Endodermal cell (in vitro differentiated cells): ENCODE measurements at regions not wholly inside any gene's neighbourhood (a gene's known extent, or its start where the extent isn't known, plus 50 kb on each side); places are given as distances from the start of the nearest gene placed in this dataset.

Experiments used
- DNase-seq: peaks from one replicate; pipeline ENCODE4 v3.0.0-alpha.2; 2017
- H3K27ac ChIP-seq: 2 replicates; pipeline ENCODE4 v1.5.1; 2013; ENCODE audit warnings: mild to moderate bottlenecking, low read depth, low read length, moderate library complexity
- H3K27me3 ChIP-seq: 2 replicates; pipeline ENCODE4 v1.6.1; 2013; ENCODE audit warnings: mild to moderate bottlenecking, low read length, moderate library complexity; ENCODE audit not compliant: insufficient read depth, control insufficient read depth, poor library complexity, severe bottlenecking
- H3K36me3 ChIP-seq: 2 replicates; pipeline ENCODE4 v1.7.0; 2013; ENCODE audit warnings: mild to moderate bottlenecking, low read length, moderate library complexity; ENCODE audit not compliant: control insufficient read depth, insufficient read depth
- H3K4me1 ChIP-seq: one replicate; pipeline ENCODE4 v1.7.0; 2013; ENCODE audit warnings: low read length; ENCODE audit not compliant: control insufficient read depth, insufficient read depth
- H3K4me3 ChIP-seq: 2 replicates; pipeline ENCODE4 v1.5.1; 2013; ENCODE audit warnings: mild to moderate bottlenecking, low read length, moderate library complexity
- H3K9ac ChIP-seq: 2 replicates; pipeline ENCODE4 v1.6.1; 2013; ENCODE audit warnings: mild to moderate bottlenecking, low read length, moderate library complexity; ENCODE audit not compliant: poor library complexity, severe bottlenecking; ENCODE audit errors: extremely low read depth
- H3K9me3 ChIP-seq: 2 replicates; pipeline ENCODE4 v1.6.1; 2013; ENCODE audit warnings: mild to moderate bottlenecking, low read length, moderate library complexity; ENCODE audit not compliant: control insufficient read depth
- H3K27ac Mint-ChIP-seq: 2 replicates; pipeline ENCODE4 v1.8.0; 2020; ENCODE audit warnings: mixed read lengths
- H3K27me3 Mint-ChIP-seq: 2 replicates; pipeline ENCODE4 v1.8.0; 2021; ENCODE audit warnings: mild to moderate bottlenecking, mixed read lengths; ENCODE audit not compliant: insufficient read depth
- H3K36me3 Mint-ChIP-seq: 2 replicates; pipeline ENCODE4 v1.8.0; 2020; ENCODE audit warnings: low read depth, mixed read lengths
- H3K4me1 Mint-ChIP-seq: 2 replicates; pipeline ENCODE4 v1.8.0; 2020; ENCODE audit warnings: mixed read lengths
- H3K4me3 Mint-ChIP-seq: 2 replicates; pipeline ENCODE4 v1.8.0; 2020; ENCODE audit warnings: mild to moderate bottlenecking, moderate library complexity, mixed read lengths
- H3K9me3 Mint-ChIP-seq: 2 replicates; pipeline ENCODE4 v1.8.0; 2020; ENCODE audit warnings: mild to moderate bottlenecking, mixed read lengths
- WGBS, 2 experiments: methylation state at CpG; one replicate each; pipeline versions ENCODE4 v1.1.5 to v1.1.7; 2013; ENCODE audit warnings: missing lambda C conversion rate in 2 of 2, mixed read lengths in 1 of 2; ENCODE audit not compliant: insufficient coverage in 1 of 2, insufficient read length in 1 of 2; 5-methylcytosine and 5-hydroxymethylcytosine counted together
- TF ChIP-seq, protein P1 (sequence below): fragments of 200-600 bp; sonication (generic); conservative IDR thresholded peaks from 2 replicates; pipeline ENCODE4 v1.5.0; 2021; ENCODE audit warnings: antibody characterized with exemption, mild to moderate bottlenecking

DNA sequence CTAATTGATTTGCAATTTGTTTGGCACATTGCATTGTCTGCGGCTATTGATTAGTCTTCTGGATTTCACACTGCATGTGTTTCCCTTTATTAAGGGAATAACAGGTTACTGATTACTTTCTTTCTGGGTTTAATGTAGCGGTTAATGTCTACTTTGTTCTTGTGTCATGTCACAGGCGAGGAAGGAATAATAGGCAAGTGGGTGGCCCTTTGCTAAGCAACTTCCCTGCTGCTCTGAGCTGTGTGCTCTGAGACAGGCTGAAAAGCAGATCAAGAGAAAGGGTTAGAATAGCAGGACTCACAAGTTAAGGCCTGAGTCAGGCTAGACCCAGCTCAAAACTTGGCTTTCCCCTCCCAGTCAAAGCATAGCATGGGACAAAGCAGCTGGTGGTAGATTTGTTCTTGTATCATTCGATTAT lies 77.2 kb downstream of the NKX2-1 start:
- Histone ChIP-seq H3K9me3 (no peaks in the 10 kb centered on the region), H3K36me3 (no peaks in the 10 kb centered on the region), H3K9ac (no peak overlapping the region), H3K4me3 (peak overlapping the region; percentile 43), H3K4me1 (peaks cover 13% of the 10 kb centered on the region), H3K27ac (no peak overlapping the region), H3K27me3 (peaks cover 31% of the 10 kb centered on the region)
- H3K27ac Mint-ChIP-seq = no peak overlapping the region
- TF ChIP-seq, protein P1, sequence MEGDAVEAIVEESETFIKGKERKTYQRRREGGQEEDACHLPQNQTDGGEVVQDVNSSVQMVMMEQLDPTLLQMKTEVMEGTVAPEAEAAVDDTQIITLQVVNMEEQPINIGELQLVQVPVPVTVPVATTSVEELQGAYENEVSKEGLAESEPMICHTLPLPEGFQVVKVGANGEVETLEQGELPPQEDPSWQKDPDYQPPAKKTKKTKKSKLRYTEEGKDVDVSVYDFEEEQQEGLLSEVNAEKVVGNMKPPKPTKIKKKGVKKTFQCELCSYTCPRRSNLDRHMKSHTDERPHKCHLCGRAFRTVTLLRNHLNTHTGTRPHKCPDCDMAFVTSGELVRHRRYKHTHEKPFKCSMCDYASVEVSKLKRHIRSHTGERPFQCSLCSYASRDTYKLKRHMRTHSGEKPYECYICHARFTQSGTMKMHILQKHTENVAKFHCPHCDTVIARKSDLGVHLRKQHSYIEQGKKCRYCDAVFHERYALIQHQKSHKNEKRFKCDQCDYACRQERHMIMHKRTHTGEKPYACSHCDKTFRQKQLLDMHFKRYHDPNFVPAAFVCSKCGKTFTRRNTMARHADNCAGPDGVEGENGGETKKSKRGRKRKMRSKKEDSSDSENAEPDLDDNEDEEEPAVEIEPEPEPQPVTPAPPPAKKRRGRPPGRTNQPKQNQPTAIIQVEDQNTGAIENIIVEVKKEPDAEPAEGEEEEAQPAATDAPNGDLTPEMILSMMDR = no peak
- 0 to 18% methylated on average over 1 to 4 of the region's 4 CpGs for WGBS, 2 experiments
- H3K36me3 Mint-ChIP-seq = no peaks in the 10 kb centered on the region
- H3K4me3 Mint-ChIP-seq = no peak overlapping the region
- H3K9me3 Mint-ChIP-seq = no peaks in the 10 kb centered on the region
- H3K4me1 Mint-ChIP-seq = peaks cover 38% of the 10 kb centered on the region
- peaks cover 14% of the 10 kb centered on the region for H3K27me3 Mint-ChIP-seq
- DNase-seq = peak; percentile 53

DNA sequence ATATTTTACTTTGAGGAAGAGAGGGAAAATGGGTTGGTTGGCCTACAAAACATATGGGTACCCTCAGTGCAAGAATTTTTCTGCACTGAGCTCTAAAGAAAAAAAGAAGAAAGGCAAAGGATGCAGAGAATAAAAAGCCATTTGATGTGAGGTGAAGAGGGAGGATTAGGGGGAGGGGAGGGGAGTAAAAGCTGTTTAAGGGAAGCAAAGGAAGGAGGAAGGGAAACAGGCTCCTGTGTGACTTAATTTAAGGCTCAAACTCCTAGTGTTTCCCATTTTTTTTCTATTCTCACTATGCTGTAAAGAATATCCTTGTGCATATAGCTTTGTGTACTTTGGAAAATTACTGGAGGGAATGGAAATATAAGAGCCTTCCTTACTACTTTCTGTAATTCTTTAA lies 78.7 kb downstream of the NKX2-1 start:
- TF ChIP-seq, protein P1 = no peak
- DNase-seq = no peak
- H3K9me3 ChIP-seq = no peaks in the 10 kb centered on the region
- H3K27me3 ChIP-seq = peaks cover 28% of the 10 kb centered on the region
- no peaks in the 10 kb centered on the region for H3K36me3 ChIP-seq
- H3K27ac ChIP-seq = no peak overlapping the region
- no peak overlapping the region for H3K9ac ChIP-seq
- H3K4me3 ChIP-seq = peak overlapping the region; percentile 20
- no peaks in the 10 kb centered on the region for H3K36me3 Mint-ChIP-seq
- no peak overlapping the region for H3K27ac Mint-ChIP-seq
- no peaks in the 10 kb centered on the region for H3K9me3 Mint-ChIP-seq
- H3K4me3 Mint-ChIP-seq = no peak overlapping the region
- H3K27me3 Mint-ChIP-seq = peaks cover 4% of the 10 kb centered on the region
- H3K4me1 ChIP-seq = peaks cover 13% of the 10 kb centered on the region
- peaks cover 38% of the 10 kb centered on the region for H3K4me1 Mint-ChIP-seq

DNA sequence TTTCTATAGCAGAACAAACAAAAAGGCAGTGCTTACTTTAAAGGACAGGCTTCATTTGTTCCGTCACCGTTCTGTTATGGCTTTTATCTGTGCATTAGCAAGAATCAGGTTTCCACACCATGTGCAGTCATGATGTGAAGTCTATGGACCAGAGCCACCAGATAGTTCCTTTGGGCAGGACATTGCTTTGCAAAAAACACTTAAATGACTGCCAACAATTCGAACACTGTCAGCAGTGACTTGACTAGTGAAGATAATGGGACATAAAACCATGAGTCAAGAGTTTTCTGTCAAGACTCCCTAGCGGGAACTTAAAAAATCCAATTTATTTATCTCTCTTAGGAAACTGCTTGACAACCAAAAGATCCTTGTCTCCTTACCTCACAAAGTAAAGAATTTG lies 80.3 kb downstream of the NKX2-1 start:
- no peak overlapping the region for H3K9ac ChIP-seq
- H3K9me3 ChIP-seq = no peaks in the 10 kb centered on the region
- DNase-seq = no peak
- no peak overlapping the region for H3K4me3 ChIP-seq
- H3K27me3 ChIP-seq = peaks cover 19% of the 10 kb centered on the region
- H3K4me1 ChIP-seq = peaks cover 13% of the 10 kb centered on the region
- Mint-ChIP-seq H3K36me3 (no peaks in the 10 kb centered on the region), H3K4me1 (peaks cover 38% of the 10 kb centered on the region), H3K27ac (no peak overlapping the region), H3K4me3 (no peak overlapping the region), H3K9me3 (no peaks in the 10 kb centered on the region), H3K27me3 (peaks cover 2% of the 10 kb centered on the region)
- 84 to 89% methylated on average over 4 of the region's 4 CpGs for WGBS, 2 experiments
- no peaks in the 10 kb centered on the region for H3K36me3 ChIP-seq
- TF ChIP-seq, protein P1 = no peak
- no peak overlapping the region for H3K27ac ChIP-seq
